CD4-positive, alpha-beta memory T cell (primary cell): ENCODE measurements at regions not wholly inside any gene's neighbourhood (a gene's known extent, or its start where the extent isn't known, plus 50 kb on each side); places are given as distances from the start of the nearest gene placed in this dataset.

Experiments used
- CTCF ChIA-PET: fragments of 350-600 bp; sonication (Branson Sonifier 250); formaldehyde crosslinking; loops from one replicate; lab custom pipeline; 2021; ENCODE audit warnings: inconsistent platforms; ENCODE audit not compliant: partially characterized antibody; lab: Charles Lee
- POLR2A ChIA-PET: fragments of 350-600 bp; sonication (Branson Sonifier 250); formaldehyde crosslinking; loops from one replicate; lab custom pipeline; 2021; ENCODE audit not compliant: partially characterized antibody; lab: Charles Lee
- DNase-seq, 5 donors: peaks; one replicate each; pipeline versions ENCODE4 v3.0.0 to v3.0.0-alpha.2; 2020 to 2022; ENCODE audit warnings: mixed read lengths in 1 of 5
- H3K27ac ChIP-seq: one replicate; pipeline ENCODE4 v1.7.0; 2013; ENCODE audit warnings: low read depth, low read length
- H3K27me3 ChIP-seq: 2 replicates; pipeline ENCODE4 v1.7.0; 2013; ENCODE audit warnings: mild to moderate bottlenecking, low read length, moderate library complexity; ENCODE audit not compliant: insufficient read depth
- H3K36me3 ChIP-seq: 2 replicates; pipeline ENCODE4 v1.7.0; 2013; ENCODE audit warnings: mild to moderate bottlenecking, low read length, moderate library complexity; ENCODE audit not compliant: insufficient read depth
- H3K4me1 ChIP-seq: 2 replicates; pipeline ENCODE4 v1.7.0; 2013; ENCODE audit warnings: mild to moderate bottlenecking, low read length, moderate library complexity; ENCODE audit not compliant: insufficient read depth
- H3K4me3 ChIP-seq, 2 donors: one replicate each; pipeline ENCODE4 v1.7.0; 2013; ENCODE audit warnings: low read length in 2 of 2, mild to moderate bottlenecking in 1 of 2
- H3K9me3 ChIP-seq, 2 donors: one replicate each; pipeline ENCODE4 v1.7.0; 2013; ENCODE audit warnings: low read length in 2 of 2, control low read depth in 1 of 2; ENCODE audit not compliant: control insufficient read depth in 1 of 2
- H3K27ac Mint-ChIP-seq, 7 donors: one replicate each; pipeline ENCODE4 v1.8.0; 2020 to 2021; ENCODE audit warnings: mixed read lengths in 7 of 7, mild to moderate bottlenecking in 6 of 7, inconsistent platforms in 3 of 7, moderate library complexity in 3 of 7
- H3K27me3 Mint-ChIP-seq, 2 donors: one replicate each; pipeline ENCODE4 v1.8.0; 2020 to 2021; ENCODE audit warnings: mixed read lengths in 2 of 2
- H3K36me3 Mint-ChIP-seq, 2 donors: one replicate each; pipeline ENCODE4 v1.8.0; 2020 to 2021; ENCODE audit warnings: mixed read lengths in 2 of 2, inconsistent platforms in 1 of 2, mild to moderate bottlenecking in 1 of 2
- H3K4me1 Mint-ChIP-seq, 4 donors: one replicate each; pipeline ENCODE4 v1.8.0; 2020 to 2021; ENCODE audit warnings: mixed read lengths in 4 of 4, mild to moderate bottlenecking in 1 of 4
- H3K4me3 Mint-ChIP-seq, 8 donors: one replicate each; pipeline ENCODE4 v1.8.0; 2020 to 2021; ENCODE audit warnings: mixed read lengths in 8 of 8, mild to moderate bottlenecking in 7 of 8, moderate library complexity in 6 of 8, inconsistent platforms in 3 of 8
- H3K9me3 Mint-ChIP-seq, 8 donors: one replicate each; pipeline ENCODE4 v1.8.0; 2020 to 2021; ENCODE audit warnings: mixed read lengths in 8 of 8, mild to moderate bottlenecking in 5 of 8, inconsistent platforms in 3 of 8, moderate library complexity in 1 of 8
- intact Hi-C: fragments of 100-400 bp; cut with micrococcal nuclease; formaldehyde crosslinking; loops from one replicate; pipeline ENCODE4 v1.15.1; 2023

GRCh38 chr15:36256404-36256807 is 323.0 kb upstream of the CDIN1 start:
- H3K27ac ChIP-seq: no peak overlapping the region
- Mint-ChIP-seq H3K4me1 (no peaks in the 10 kb centered on the region), H3K9me3 (peaks cover 0 to 14% (median 2%) of the 10 kb centered on the region in 8 donors), H3K27ac (no peak overlapping the region), H3K27me3 (no peaks in the 10 kb centered on the region), H3K4me3 (no peak overlapping the region), H3K36me3 (no peaks in the 10 kb centered on the region)
- no peaks in the 10 kb centered on the region for H3K36me3 ChIP-seq
- H3K4me1 ChIP-seq: no peaks in the 10 kb centered on the region
- intact Hi-C loops: no loop called here
- H3K4me3 ChIP-seq: no peak overlapping the region
- CTCF ChIA-PET: no interaction called here
- DNase-seq: no peak
- no peaks in the 10 kb centered on the region for H3K27me3 ChIP-seq
- no peaks in the 10 kb centered on the region for H3K9me3 ChIP-seq
- POLR2A ChIA-PET: no interaction called here

GRCh38 chr15:36263666-36264065 is 315.8 kb upstream of the CDIN1 start:
- Histone ChIP-seq H3K4me3 (no peak overlapping the region), H3K36me3 (no peaks in the 10 kb centered on the region), H3K27me3 (no peaks in the 10 kb centered on the region), H3K27ac (no peak overlapping the region), H3K4me1 (no peaks in the 10 kb centered on the region), H3K9me3 (no peaks in the 10 kb centered on the region)
- Mint-ChIP-seq H3K9me3 (peaks cover 0 to 3% (median 0%) of the 10 kb centered on the region in 8 donors), H3K27me3 (no peaks in the 10 kb centered on the region), H3K36me3 (no peaks in the 10 kb centered on the region), H3K27ac (no peak overlapping the region), H3K4me1 (no peaks in the 10 kb centered on the region), H3K4me3 (no peak overlapping the region)
- DNase-seq: no peak
- ChIA-PET POLR2A (no interaction called here), CTCF (no interaction called here)
- intact Hi-C loops: no loop called here

GRCh38 chr15:36265422-36265821 is 314.0 kb upstream of the CDIN1 start:
- ChIA-PET CTCF (no interaction called here), POLR2A (no interaction called here)
- H3K27me3 Mint-ChIP-seq: no peaks in the 10 kb centered on the region
- no peaks in the 10 kb centered on the region for H3K36me3 Mint-ChIP-seq
- intact Hi-C loops: no loop called here
- Histone ChIP-seq H3K36me3 (no peaks in the 10 kb centered on the region), H3K27ac (no peak overlapping the region), H3K4me3 (no peak overlapping the region), H3K27me3 (no peaks in the 10 kb centered on the region), H3K9me3 (no peaks in the 10 kb centered on the region), H3K4me1 (no peaks in the 10 kb centered on the region)
- H3K4me3 Mint-ChIP-seq: no peak overlapping the region
- H3K9me3 Mint-ChIP-seq: peaks cover 0 to 3% (median 0%) of the 10 kb centered on the region in 8 donors
- no peaks in the 10 kb centered on the region for H3K4me1 Mint-ChIP-seq
- no peak overlapping the region for H3K27ac Mint-ChIP-seq
- DNase-seq: no peak

- Mint-ChIP-seq H3K9me3 (peaks cover 0 to 3% (median under 1%) of the 10 kb centered on the region in 8 donors), H3K27me3 (no peaks in the 10 kb centered on the region), H3K27ac (no peak overlapping the region), H3K4me1 (no peaks in the 10 kb centered on the region), H3K4me3 (no peak overlapping the region), H3K36me3 (no peaks in the 10 kb centered on the region)
- no peaks in the 10 kb centered on the region for H3K36me3 ChIP-seq
- H3K4me3 ChIP-seq: no peak overlapping the region
- H3K27me3 ChIP-seq: no peaks in the 10 kb centered on the region
- intact Hi-C loops: no loop called here
- H3K9me3 ChIP-seq: no peaks in the 10 kb centered on the region
- no peak for DNase-seq
- POLR2A ChIA-PET: no interaction called here
- H3K4me1 ChIP-seq: no peaks in the 10 kb centered on the region
- H3K27ac ChIP-seq: no peak overlapping the region
- CTCF ChIA-PET: no interaction called here
Observed at GRCh38 chr15:36271048-36271447, 308.4 kb upstream of the CDIN1 start.

- no peak for DNase-seq
- Mint-ChIP-seq H3K27me3 (no peaks in the 10 kb centered on the region), H3K4me3 (no peak overlapping the region), H3K9me3 (peaks cover 4 to 30% (median 12%) of the 10 kb centered on the region in 8 donors), H3K36me3 (no peaks in the 10 kb centered on the region), H3K4me1 (no peaks in the 10 kb centered on the region), H3K27ac (no peak overlapping the region)
- H3K27ac ChIP-seq: no peak overlapping the region
- H3K4me1 ChIP-seq: no peaks in the 10 kb centered on the region
- no peaks in the 10 kb centered on the region for H3K9me3 ChIP-seq
- ChIA-PET CTCF (no interaction called here), POLR2A (no interaction called here)
- intact Hi-C loops: no loop called here
- no peak overlapping the region for H3K4me3 ChIP-seq
- no peaks in the 10 kb centered on the region for H3K27me3 ChIP-seq
- H3K36me3 ChIP-seq: no peaks in the 10 kb centered on the region
Observed at GRCh38 chr15:36275656-36276055, 303.8 kb upstream of the CDIN1 start.

- Histone ChIP-seq H3K4me3 (no peak overlapping the region), H3K27me3 (no peaks in the 10 kb centered on the region), H3K36me3 (no peaks in the 10 kb centered on the region), H3K4me1 (no peaks in the 10 kb centered on the region), H3K27ac (no peak overlapping the region), H3K9me3 (no peaks in the 10 kb centered on the region)
- intact Hi-C loops: no loop called here
- Mint-ChIP-seq H3K27me3 (no peaks in the 10 kb centered on the region), H3K4me3 (no peak overlapping the region), H3K4me1 (no peaks in the 10 kb centered on the region), H3K27ac (no peak overlapping the region), H3K36me3 (no peaks in the 10 kb centered on the region), H3K9me3 (peaks cover 4 to 30% (median 12%) of the 10 kb centered on the region in 8 donors)
- ChIA-PET POLR2A (no interaction called here), CTCF (no interaction called here)
- DNase-seq: no peak
Observed at GRCh38 chr15:36278219-36278618, 301.2 kb upstream of the CDIN1 start.

- Histone ChIP-seq H3K27me3 (no peaks in the 10 kb centered on the region), H3K27ac (no peak overlapping the region), H3K4me3 (no peak overlapping the region), H3K36me3 (no peaks in the 10 kb centered on the region), H3K9me3 (no peaks in the 10 kb centered on the region), H3K4me1 (no peaks in the 10 kb centered on the region)
- no peak overlapping the region for H3K4me3 Mint-ChIP-seq
- peaks cover 0 to 18% (median 10%) of the 10 kb centered on the region in 8 donors for H3K9me3 Mint-ChIP-seq
- H3K27me3 Mint-ChIP-seq: no peaks in the 10 kb centered on the region
- no peaks in the 10 kb centered on the region for H3K4me1 Mint-ChIP-seq
- ChIA-PET CTCF (no interaction called here), POLR2A (no interaction called here)
- intact Hi-C loops: no loop called here
- no peaks in the 10 kb centered on the region for H3K36me3 Mint-ChIP-seq
- no peak for DNase-seq
- no peak overlapping the region for H3K27ac Mint-ChIP-seq
Observed at GRCh38 chr15:36282821-36283220, 296.6 kb upstream of the CDIN1 start.

GRCh38 chr15:36284911-36285310 is 294.5 kb upstream of the CDIN1 start:
- Mint-ChIP-seq H3K4me3 (no peak overlapping the region), H3K4me1 (no peaks in the 10 kb centered on the region), H3K9me3 (peaks cover 0 to 9% (median 3%) of the 10 kb centered on the region in 8 donors), H3K27ac (no peak overlapping the region), H3K27me3 (no peaks in the 10 kb centered on the region), H3K36me3 (no peaks in the 10 kb centered on the region)
- H3K27me3 ChIP-seq: no peaks in the 10 kb centered on the region
- no peak for DNase-seq
- no peaks in the 10 kb centered on the region for H3K9me3 ChIP-seq
- intact Hi-C loops: no loop called here
- no peak overlapping the region for H3K27ac ChIP-seq
- no peak overlapping the region for H3K4me3 ChIP-seq
- POLR2A ChIA-PET: no interaction called here
- CTCF ChIA-PET: no interaction called here
- H3K36me3 ChIP-seq: no peaks in the 10 kb centered on the region
- H3K4me1 ChIP-seq: no peaks in the 10 kb centered on the region
